NCI-H2171 (cell line): ENCODE measurements at regions not wholly inside any gene's neighbourhood (a gene's known extent, or its start where the extent isn't known, plus 50 kb on each side); places are given as distances from the start of the nearest gene placed in this dataset.
A peak's percentile ranks its signal among the peaks of the same experiment; 100 is the strongest.
"Not testable (repeated sequence)": the region's sequence is repeated elsewhere in the genome, so short reads cannot be mapped to it uniquely, and the experiment has no call there.

Source experiments
- DNase-seq: peaks from one replicate; lab custom pipeline; 2025; lab: John Stamatoyannopoulos, UW

GRCh38 chr14:95597784-95598211 is 62.9 kb downstream of the GLRX5 start:
- DNase-seq, result peak; percentile 22

- no peak for DNase-seq
Measured at GRCh38 chr14:95601650-95602049, 66.8 kb downstream of the GLRX5 start.

- DNase-seq, result no peak
Measured at GRCh38 chr14:95603415-95603814, 68.6 kb downstream of the GLRX5 start.

- no peak for DNase-seq
Measured at GRCh38 chr14:95606266-95606665, 71.4 kb downstream of the GLRX5 start.

- no peak for DNase-seq
Measured at GRCh38 chr14:95608637-95609235, 73.9 kb downstream of the GLRX5 start.

- DNase-seq, result no peak
Measured at GRCh38 chr14:95609398-95609990, 74.6 kb downstream of the GLRX5 start.

- DNase-seq, result no peak
Measured at GRCh38 chr14:95611293-95611880, 74.8 kb upstream of the TCL1B start.

GRCh38 chr14:95614349-95614748 is 71.9 kb upstream of the TCL1B start:
- no peak for DNase-seq

- DNase-seq, result no peak
Measured at GRCh38 chr14:95616745-95617144, 69.5 kb upstream of the TCL1B start.

GRCh38 chr14:95619785-95620417 is 66.3 kb upstream of the TCL1B start:
- DNase-seq, result no peak

GRCh38 chr14:95620659-95621059 is 65.6 kb upstream of the TCL1B start:
- DNase-seq, result no peak

GRCh38 chr14:95623195-95623594 is 63.0 kb upstream of the TCL1B start:
- no peak for DNase-seq

- not testable (repeated sequence) for DNase-seq
Measured at GRCh38 chr14:95625710-95626109, 60.5 kb upstream of the TCL1B start.

- no peak for DNase-seq
Measured at GRCh38 chr14:95635051-95635450, 51.2 kb upstream of the TCL1B start.
